GM19324 (cell line): ENCODE measurements at regions not wholly inside any gene's neighbourhood (a gene's known extent, or its start where the extent isn't known, plus 50 kb on each side); places are given as distances from the start of the nearest gene placed in this dataset.
"Not testable (repeated sequence)": the region's sequence is repeated elsewhere in the genome, so short reads cannot be mapped to it uniquely, and the experiment has no call there.

ENCODE experiments used
- ATAC-seq: cut with Tn5 transposase; IDR thresholded peaks from one replicate; pipeline ENCODE4 v1.9.1; 2021; ENCODE audit warnings: mild to moderate bottlenecking, moderate library complexity; ENCODE audit not compliant: unreplicated experiment, low FRiP score

DNA sequence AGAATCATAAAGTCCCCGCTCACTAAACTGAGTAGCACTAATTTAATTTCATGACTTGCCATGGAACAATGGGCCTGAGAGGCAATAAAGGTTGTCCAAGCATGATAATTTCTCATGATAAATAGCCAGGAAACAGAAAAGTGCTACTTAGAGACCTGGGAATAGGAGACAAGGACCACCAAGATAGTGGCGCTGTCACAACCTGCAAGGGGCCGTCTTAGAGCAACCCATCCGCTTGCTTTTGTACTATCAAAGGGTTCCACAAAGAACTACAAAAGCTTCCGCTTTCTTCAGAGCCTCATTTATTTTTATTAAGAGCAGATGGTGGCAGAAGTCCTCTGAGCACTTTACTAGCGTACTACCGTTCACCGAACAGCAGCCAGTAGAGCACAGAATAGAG, 421.7 kb upstream of the GRM7 start:
- ATAC-seq: no peak

DNA sequence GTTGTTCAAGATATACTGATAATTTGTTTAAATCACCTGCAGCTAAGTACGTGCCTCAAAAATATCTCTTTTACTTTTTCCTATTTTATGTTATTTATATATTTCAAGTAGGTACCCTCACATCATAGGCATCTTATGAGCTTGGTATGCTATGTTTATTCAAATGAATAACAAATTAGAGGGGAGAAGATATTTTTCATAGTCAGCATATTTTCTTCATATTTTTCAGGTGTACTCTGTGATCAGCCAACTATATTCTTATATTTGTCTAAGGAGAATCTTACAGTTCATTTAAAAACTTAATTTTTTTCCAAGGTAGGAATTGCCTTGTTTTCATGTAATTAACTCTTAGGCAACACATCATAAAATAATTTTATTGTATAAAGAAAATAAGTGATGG, 421.1 kb upstream of the GRM7 start:
- no peak for ATAC-seq

DNA sequence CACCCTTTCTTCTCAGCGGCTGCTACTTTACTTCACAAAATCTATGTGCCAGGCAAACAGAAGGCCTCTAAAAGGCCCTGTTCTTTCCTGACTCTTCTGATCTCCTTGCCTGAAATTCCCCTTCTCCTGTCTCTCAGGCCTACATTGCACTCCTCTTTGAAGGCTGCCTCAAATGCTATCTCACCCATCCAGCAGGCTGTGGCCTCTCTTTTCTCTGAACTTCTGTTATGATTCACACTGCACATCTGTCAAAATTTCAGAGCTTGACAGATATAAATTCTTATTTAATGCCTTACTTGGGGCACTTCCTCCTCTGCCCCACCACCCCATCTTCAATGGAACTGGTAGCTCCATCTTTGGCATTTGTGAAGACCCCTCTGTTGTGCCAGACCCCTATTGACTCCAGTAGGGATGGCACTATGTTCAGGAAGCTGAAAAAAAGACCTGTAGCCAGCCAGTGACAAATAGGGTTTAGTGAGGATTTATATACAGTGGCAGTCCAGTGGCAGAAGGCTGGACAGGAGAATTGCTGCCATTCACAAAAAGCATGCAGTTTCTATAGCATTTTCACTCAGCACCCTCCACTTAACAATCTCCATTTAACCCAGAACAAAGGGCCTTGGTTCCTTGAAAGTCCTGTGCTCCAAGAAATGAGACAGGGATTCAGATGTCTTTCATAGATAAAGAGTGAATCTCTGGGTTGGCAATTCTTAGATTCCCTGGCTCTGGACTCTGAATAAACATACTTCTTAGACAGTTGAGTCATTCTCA, 415.8 kb upstream of the GRM7 start:
- ATAC-seq: no peak

DNA sequence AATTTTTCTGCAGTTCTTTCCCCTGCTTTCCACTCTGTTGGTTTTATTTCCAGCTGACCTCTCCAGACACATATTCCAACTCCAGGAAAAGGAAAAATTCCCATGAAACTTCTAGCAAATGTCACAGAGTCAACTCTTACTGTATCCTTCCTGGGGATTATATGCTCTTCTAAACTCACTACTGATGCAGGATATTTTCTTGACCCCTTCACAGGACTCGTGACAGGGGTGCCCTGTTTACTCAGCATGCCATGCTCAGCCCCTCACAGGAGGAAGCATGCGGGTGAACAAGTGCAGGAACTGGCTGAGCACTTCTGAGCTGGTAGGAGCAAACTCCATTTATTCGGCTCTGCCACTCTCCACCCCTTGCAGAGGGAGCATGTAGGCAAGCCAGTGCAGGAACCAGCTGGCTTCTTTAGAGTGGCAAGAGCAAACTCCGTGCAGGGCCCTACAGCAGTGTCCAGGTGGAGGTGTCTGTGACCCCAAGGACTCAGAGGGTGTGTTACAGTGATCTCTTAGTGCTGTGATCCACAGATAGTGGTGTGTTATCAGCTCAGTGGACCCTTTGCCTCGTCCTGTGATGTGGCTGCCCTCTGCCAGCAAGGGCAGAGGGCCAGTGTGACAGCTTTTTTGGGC, 413.6 kb upstream of the GRM7 start:
- no peak for ATAC-seq

DNA sequence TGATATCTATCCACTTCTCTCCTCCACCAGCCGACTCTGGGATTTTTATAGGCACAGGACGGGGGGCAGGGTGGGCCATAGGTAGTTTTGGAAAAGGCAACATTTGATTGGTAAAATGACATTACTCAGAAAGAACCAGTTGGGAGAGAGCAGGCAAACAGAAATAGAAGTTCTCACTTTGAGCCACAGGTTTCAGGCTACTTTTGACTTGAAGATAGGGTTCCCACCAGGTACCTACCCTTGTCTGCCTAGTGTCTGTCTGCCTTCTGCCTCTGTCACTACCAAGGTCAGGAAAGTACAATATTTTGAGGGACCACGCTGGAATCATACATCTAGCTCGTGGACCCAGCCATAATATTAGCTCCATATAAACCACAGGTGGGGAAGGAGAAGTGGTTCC, 412.9 kb upstream of the GRM7 start:
- no peak for ATAC-seq

DNA sequence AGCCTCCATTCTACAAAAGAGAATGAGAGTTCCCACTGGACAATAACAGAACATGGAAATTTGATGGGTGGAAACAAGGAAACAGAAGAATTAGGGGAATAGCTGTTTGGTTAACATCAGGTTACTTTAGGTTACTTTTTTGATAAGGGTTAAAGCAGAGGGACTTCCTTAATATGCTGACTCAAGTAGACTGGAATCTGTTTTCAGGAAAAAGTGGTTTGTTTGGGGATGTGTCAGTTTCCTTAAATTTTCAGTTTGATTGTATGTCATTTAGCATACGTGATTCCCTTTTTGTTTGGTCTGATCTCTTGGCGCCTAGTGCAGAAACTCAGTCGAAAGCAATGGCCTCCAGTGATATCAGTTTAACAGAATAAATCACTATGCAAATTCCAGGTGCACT, 411.8 kb upstream of the GRM7 start:
- no peak for ATAC-seq

DNA sequence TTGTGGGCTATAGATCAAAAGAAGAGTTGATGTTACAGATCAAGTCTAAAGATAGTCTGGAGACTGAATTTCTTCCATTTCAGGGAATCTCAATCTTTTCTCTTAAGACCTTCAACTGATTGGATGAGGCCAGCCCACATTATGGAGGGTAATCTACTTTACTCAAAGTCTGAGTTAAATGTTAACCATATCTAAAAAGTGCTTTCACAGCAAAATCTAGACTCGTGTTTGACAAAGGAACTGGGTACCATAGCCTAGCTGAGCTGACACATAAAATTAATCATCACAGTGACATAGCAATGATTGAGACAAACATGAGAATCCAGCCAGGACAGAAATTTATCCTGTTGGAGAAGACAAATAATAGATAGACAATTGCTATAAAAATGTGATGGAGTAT, 407.9 kb upstream of the GRM7 start:
- ATAC-seq: no peak

DNA sequence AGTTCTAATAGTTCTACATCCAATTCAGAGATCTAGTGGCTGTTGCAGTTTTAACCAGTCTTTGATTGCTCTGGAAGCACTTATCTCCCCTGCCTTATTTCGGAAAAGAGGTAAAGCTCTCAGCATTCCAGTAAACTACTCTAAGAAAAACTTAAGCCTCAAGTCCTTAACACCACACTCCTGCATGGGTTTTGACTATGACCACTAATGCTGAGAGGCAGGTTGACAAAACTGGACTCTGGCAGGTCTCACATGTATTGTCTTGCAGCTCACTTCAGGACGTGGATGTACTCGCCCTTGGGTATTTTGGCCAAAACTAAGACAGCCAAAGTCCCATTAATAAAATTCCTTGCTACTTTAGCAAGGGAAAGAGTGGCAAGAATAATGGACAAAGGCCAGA, 405.9 kb upstream of the GRM7 start:
- ATAC-seq: no peak

DNA sequence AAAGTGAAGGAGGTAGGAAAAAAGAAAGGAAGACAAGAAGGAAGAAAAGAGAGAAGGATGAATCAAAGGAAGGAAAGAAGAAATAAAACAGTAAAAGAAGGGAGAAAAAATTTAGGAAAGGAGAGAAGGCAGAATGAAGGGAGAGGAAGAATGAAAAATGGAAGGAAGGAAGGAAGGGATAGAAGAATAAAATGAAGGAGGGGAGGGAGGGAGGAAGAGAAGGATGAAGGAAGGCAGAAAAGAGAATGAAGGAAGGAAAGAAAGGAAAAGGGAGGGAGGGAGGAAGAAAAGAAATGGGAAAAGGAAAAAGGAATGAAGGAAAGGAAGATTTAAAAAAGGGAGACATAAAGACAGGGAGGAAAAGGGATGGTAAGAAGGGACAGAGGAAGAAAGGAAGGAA, 393.7 kb upstream of the GRM7 start:
- ATAC-seq: no peak

DNA sequence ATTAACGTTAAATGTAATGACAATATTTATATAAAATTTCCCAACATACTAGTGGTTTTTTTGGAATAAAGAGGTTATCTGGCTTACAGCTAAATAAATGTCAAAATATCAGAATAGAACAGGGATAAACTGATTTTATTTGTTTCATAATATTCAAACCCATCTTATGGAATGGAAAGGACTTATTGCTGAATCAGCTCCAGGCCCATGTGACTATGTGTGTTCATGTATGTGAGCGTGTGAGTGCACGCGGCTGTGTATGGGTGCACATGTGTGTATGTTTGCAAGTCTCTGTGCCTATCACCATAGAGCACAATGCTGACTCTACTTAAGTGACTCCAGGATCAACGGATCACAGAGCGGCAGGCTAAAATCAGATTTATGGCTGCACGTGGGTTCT, 392.3 kb upstream of the GRM7 start:
- no peak for ATAC-seq

DNA sequence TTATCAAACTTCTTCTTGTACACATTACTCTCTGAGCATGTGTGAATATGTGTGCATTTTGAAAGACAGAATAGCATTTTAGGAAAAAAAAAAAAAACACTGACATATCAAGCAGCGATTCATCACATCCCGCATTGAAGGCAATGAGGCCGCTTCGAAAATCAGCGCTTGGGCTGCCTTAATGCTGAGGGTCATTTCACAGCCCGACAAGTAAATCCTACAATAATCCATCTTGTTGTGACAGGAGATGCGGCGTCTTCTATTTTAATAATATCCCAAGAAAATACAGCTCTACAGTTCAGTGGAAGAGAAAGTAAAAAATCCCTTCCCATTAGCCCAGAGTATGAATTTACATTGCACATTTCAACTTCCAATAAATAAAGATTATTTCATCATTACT, 389.2 kb upstream of the GRM7 start:
- ATAC-seq: no peak

DNA sequence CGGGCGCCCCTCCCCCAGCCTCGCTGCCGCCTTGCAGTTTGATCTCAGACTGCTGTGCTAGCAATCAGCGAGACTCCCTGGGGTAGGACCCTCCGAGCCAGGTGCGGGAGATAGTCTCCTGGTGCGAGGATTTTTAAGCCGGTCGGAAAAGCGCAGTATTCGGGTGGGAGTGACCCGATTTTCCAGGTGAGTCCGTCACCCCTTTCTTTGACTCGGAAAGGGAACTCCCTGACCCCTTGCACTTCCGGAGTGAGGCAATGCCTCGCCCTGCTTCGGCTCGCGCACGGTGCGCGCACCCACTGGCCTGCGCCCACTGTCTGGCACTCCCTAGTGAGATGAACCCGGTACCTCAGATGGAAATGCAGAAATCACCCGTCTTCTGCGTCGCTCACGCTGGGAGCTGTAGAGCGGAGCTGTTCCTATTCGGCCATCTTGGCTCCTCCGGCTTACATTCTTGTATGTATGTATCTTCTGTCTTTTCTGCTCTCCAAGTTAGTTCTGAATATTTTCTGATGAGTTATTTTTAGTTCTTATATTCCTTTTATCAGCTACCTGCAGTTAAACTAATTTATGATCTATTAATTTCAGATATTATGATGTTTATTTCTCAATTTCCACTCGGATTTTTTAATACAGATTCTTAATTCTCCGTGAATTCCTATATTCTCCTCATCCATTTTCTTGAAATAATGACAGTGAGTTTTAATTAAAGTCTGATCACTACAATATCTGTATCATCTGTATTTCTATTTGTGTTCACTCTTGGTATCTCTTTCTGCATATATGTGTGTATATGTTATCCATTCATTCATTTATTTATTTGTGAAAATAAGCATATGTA, 370.2 kb upstream of the GRM7 start:
- ATAC-seq: not testable (repeated sequence)

DNA sequence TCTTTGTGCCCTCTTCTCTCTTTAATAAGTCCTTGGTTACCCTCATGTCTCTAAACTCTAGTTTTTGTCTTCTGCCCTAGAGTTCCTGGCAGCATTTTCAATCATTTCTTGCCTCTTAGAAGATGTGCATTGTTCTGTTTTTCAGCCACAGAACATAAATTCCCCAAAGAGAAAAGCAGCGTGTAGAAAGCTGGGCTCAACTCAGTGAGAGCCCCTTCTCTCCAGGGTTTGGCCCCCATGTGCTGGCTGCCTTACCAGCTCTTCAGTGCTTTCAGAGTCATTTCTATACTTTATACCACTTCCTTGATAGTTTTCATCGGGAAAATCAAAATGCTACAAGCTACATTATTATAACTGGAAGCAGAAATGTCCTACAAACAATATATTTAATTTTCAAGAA, 369.1 kb upstream of the GRM7 start:
- ATAC-seq: no peak

DNA sequence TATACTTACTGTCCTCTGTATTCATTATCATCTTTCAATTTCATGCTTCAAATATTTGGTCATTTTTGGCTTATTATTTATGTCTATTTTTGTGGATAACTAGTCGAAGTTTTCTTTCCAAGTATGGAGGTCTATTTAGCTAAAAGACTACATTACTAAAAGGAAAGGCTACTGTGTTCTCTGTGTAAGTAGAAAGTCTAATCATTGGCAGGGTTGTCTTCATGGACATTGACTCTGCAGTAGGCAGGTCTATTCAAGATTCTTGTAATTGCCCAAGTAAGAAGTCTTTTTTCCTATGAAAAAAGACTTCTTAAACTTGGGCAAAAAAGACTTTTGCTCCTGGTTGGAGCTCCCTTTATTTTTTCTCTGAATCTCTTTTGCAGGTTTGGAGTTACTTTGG, 368.6 kb upstream of the GRM7 start:
- no peak for ATAC-seq

DNA sequence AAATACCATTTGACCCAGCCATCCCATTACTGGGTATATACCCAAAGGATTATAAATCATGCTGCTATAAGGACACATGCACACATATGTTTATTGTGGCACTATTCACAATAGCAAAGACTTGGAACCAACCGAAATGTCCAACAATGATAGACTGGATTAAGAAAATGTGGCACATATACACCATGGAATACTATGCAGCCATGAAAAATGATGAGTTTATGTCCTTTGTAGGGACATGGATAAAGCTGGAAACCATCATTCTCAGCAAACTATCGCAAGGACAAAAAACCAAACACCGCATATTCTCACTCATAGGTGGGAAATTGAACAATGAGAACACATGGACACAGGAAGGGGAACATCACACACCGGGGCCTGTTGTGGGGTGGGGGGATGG, 362.0 kb upstream of the GRM7 start:
- not testable (repeated sequence) for ATAC-seq

DNA sequence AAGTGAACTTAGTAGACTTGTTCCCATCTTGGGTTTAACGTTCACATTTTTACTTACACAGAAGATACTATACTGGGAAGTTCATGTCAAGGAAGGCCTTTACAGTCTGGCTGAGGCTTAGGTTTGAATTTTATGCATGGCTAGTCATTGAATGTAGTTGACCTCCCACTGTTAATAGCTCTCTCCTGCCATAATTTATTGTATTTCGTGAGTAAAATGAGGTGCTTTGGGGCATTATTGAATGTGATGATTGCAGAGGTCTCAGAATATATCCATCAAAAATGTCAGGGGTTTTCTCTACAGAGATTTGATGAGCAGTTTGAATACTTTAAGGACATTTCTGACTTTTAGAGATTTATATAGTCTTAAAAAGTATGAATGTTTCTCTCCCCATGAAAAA, 356.6 kb upstream of the GRM7 start:
- no peak for ATAC-seq

DNA sequence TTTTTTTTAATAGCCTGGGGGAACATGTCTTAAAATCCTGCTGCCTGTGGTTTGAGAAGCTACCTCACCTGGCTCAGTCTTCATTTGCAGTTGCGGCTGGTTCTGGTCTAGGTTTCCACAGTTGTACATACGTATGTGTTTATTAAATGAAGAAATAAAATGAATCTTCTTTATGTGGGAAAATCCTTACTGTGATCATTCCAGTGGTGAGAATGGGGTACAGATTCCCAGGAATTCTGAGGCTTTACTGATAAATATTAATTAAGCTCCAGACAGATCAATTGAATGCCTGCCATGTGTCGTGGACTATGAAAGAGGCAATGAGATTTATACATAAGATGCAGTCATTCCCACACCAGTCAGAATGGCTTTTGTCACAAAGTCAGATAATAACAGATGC, 356.1 kb upstream of the GRM7 start:
- no peak for ATAC-seq

DNA sequence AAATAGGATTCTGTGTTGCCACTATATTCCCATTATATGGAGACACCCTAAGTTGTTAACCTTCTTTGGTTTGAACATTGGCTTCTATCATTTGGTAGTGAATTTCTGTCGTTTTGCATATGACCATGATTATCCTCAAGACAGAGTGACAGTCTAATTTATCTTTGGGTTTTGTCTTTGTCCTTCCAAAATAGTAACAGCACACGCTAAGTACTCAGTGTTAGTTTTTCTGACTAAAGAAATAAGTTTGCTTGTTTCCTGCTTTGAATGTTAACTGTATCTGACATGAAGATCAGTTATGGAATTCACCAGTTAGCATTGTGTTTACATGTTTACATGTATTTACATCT, 352.5 kb upstream of the GRM7 start:
- ATAC-seq: no peak

DNA sequence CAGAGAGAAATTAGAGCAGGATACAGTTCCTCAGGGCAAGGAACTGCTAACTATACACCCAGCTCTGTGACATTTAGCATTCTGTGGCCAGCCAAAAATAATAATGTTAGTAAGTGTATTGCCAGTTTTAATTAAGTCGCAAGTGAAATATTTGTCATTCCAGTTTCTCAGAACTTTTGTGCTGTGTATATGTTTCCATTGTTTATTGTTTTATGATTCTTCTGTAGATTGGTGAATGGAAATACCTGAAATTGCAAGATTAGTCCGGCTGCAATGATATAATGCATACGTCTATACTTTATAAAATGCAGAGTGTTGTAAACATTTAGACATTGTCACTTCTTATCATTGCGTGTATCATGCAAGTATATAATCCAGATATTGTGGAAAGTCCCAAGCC, 351.3 kb upstream of the GRM7 start:
- no peak for ATAC-seq

DNA sequence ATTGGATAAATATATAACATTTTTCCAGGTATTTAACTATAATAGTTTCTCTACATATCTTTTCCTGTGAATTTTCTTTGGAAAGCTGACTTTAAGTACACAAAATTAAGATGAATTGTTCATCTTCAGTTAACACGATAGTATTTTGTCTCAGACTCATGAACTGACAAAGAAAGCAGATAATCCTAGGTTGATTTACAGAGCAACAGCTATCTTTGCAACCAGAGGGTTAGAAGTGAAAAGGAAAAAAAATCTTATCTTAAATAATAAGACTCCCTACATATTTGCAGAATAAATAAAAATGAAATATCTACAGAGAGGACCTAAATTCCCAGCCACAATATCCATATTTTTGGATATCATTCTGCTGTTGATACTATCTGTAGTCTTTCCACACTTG, 350.2 kb upstream of the GRM7 start:
- no peak for ATAC-seq

DNA sequence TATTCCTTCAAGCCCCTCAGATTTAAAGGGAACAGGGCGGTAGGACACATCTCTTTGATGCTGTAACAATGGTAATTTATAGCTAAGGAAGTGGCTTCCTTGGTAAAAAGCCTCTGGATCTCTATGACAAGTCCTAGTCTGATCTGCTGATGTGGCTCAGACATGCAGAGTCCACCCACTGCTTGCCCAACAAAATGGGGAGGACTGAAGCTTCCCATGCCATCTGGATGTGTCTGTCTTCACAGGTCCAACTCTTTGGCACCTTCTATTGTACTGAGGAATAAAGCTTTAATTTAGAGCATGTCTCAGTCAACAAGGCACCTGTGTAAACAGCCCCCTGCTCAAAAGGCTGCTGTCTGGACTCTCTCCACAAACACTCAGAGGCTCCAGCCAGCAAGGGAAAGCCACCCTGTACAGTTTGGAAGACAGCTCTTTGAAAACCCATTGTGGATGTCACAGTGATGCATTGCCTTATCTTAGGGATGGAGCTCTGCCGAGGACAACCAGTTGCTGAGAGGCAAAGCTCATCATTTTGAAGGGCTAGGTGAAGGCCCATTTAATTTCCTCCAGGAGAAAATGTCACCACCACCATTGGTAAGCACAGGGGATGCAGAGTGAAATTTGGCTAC, 348.6 kb upstream of the GRM7 start:
- no peak for ATAC-seq
